Activated naive CD8-positive, alpha-beta T cell treated with anti-CD3 and anti-CD28 coated beads for 36 hours (primary cell): ENCODE measurements at regions not wholly inside any gene's neighbourhood (a gene's known extent, or its start where the extent isn't known, plus 50 kb on each side); places are given as distances from the start of the nearest gene placed in this dataset.

Source experiments
- DNase-seq: peaks from one replicate; pipeline ENCODE4 v3.0.0; 2021
- H3K27ac Mint-ChIP-seq: one replicate; pipeline ENCODE4 v1.8.0; 2022; ENCODE audit warnings: mild to moderate bottlenecking, moderate library complexity, mixed read lengths
- H3K27me3 Mint-ChIP-seq: one replicate; pipeline ENCODE4 v1.8.0; 2022; ENCODE audit warnings: mild to moderate bottlenecking, mixed read lengths
- H3K36me3 Mint-ChIP-seq: one replicate; pipeline ENCODE4 v1.8.0; 2021; ENCODE audit warnings: mild to moderate bottlenecking, mixed read lengths
- H3K4me1 Mint-ChIP-seq: one replicate; pipeline ENCODE4 v1.8.0; 2021; ENCODE audit warnings: mixed read lengths
- H3K4me3 Mint-ChIP-seq: one replicate; pipeline ENCODE4 v1.8.0; 2022; ENCODE audit warnings: mild to moderate bottlenecking, moderate library complexity, mixed read lengths
- H3K9me3 Mint-ChIP-seq: one replicate; pipeline ENCODE4 v1.8.0; 2022; ENCODE audit warnings: mixed read lengths

- DNase-seq, result no peak
- Mint-ChIP-seq H3K27me3 (no peaks in the 10 kb centered on the region), H3K36me3 (no peaks in the 10 kb centered on the region), H3K27ac (no peak overlapping the region), H3K4me3 (no peak overlapping the region), H3K9me3 (peaks cover 4% of the 10 kb centered on the region), H3K4me1 (no peaks in the 10 kb centered on the region)
Measured at GRCh38 chr4:166386491-166387360, 513.7 kb downstream of the TLL1 start.

GRCh38 chr4:166391501-166391900, 518.5 kb downstream of the TLL1 start:
- Mint-ChIP-seq H3K36me3 (no peaks in the 10 kb centered on the region), H3K27me3 (no peaks in the 10 kb centered on the region), H3K4me1 (no peaks in the 10 kb centered on the region), H3K9me3 (peaks cover 8% of the 10 kb centered on the region), H3K4me3 (no peak overlapping the region), H3K27ac (no peak overlapping the region)
- no peak for DNase-seq

- H3K27ac Mint-ChIP-seq, result no peak overlapping the region
- peaks cover 3% of the 10 kb centered on the region for H3K9me3 Mint-ChIP-seq
- no peak overlapping the region for H3K4me3 Mint-ChIP-seq
- H3K36me3 Mint-ChIP-seq, result no peaks in the 10 kb centered on the region
- no peaks in the 10 kb centered on the region for H3K4me1 Mint-ChIP-seq
- no peak for DNase-seq
- H3K27me3 Mint-ChIP-seq, result no peaks in the 10 kb centered on the region
Measured at GRCh38 chr4:166399021-166399420, 526.0 kb downstream of the TLL1 start.

GRCh38 chr4:166400270-166400894, 527.3 kb downstream of the TLL1 start:
- Mint-ChIP-seq H3K27ac (no peak overlapping the region), H3K4me3 (no peak overlapping the region), H3K27me3 (no peaks in the 10 kb centered on the region), H3K4me1 (no peaks in the 10 kb centered on the region), H3K36me3 (no peaks in the 10 kb centered on the region), H3K9me3 (no peaks in the 10 kb centered on the region)
- no peak for DNase-seq

GRCh38 chr4:166413356-166413755, 540.3 kb downstream of the TLL1 start:
- Mint-ChIP-seq H3K9me3 (peaks cover 8% of the 10 kb centered on the region), H3K36me3 (no peaks in the 10 kb centered on the region), H3K27me3 (no peaks in the 10 kb centered on the region), H3K4me1 (no peaks in the 10 kb centered on the region), H3K27ac (no peak overlapping the region), H3K4me3 (no peak overlapping the region)
- no peak for DNase-seq

GRCh38 chr4:166414431-166414830, 541.4 kb downstream of the TLL1 start:
- no peaks in the 10 kb centered on the region for H3K36me3 Mint-ChIP-seq
- no peak for DNase-seq

GRCh38 chr4:166415749-166416148, 542.7 kb downstream of the TLL1 start:
- H3K9me3 Mint-ChIP-seq, result peaks cover 8% of the 10 kb centered on the region
- H3K4me3 Mint-ChIP-seq, result no peak overlapping the region
- no peaks in the 10 kb centered on the region for H3K36me3 Mint-ChIP-seq
- no peak overlapping the region for H3K27ac Mint-ChIP-seq
- H3K4me1 Mint-ChIP-seq, result no peaks in the 10 kb centered on the region
- no peaks in the 10 kb centered on the region for H3K27me3 Mint-ChIP-seq
- DNase-seq, result no peak

More at GRCh38 chr4:166414431-166414830, 541.4 kb downstream of the TLL1 start:
- no peak overlapping the region for H3K4me3 Mint-ChIP-seq
- no peak overlapping the region for H3K27ac Mint-ChIP-seq
- H3K9me3 Mint-ChIP-seq, result peaks cover 8% of the 10 kb centered on the region
- no peaks in the 10 kb centered on the region for H3K4me1 Mint-ChIP-seq
- no peaks in the 10 kb centered on the region for H3K27me3 Mint-ChIP-seq

GRCh38 chr4:166421556-166422156, 548.6 kb downstream of the TLL1 start:
- Mint-ChIP-seq H3K27ac (no peak overlapping the region), H3K4me3 (no peak overlapping the region), H3K27me3 (no peaks in the 10 kb centered on the region), H3K36me3 (no peaks in the 10 kb centered on the region), H3K4me1 (no peaks in the 10 kb centered on the region), H3K9me3 (peaks cover 3% of the 10 kb centered on the region)
- no peak for DNase-seq

GRCh38 chr4:166422475-166422874, 549.4 kb downstream of the TLL1 start:
- Mint-ChIP-seq H3K27me3 (no peaks in the 10 kb centered on the region), H3K9me3 (no peaks in the 10 kb centered on the region), H3K4me3 (no peak overlapping the region), H3K4me1 (no peaks in the 10 kb centered on the region), H3K27ac (no peak overlapping the region), H3K36me3 (no peaks in the 10 kb centered on the region)
- no peak for DNase-seq

GRCh38 chr4:166426300-166426863, 553.3 kb downstream of the TLL1 start:
- DNase-seq, result no peak
- H3K27ac Mint-ChIP-seq, result no peak overlapping the region
- no peaks in the 10 kb centered on the region for H3K4me1 Mint-ChIP-seq
- H3K9me3 Mint-ChIP-seq, result peaks cover 3% of the 10 kb centered on the region
- H3K36me3 Mint-ChIP-seq, result no peaks in the 10 kb centered on the region
- H3K27me3 Mint-ChIP-seq, result no peaks in the 10 kb centered on the region
- no peak overlapping the region for H3K4me3 Mint-ChIP-seq

GRCh38 chr4:166432125-166432524, 559.1 kb downstream of the TLL1 start:
- no peak overlapping the region for H3K27ac Mint-ChIP-seq
- no peaks in the 10 kb centered on the region for H3K4me1 Mint-ChIP-seq
- DNase-seq, result no peak
- H3K9me3 Mint-ChIP-seq, result peaks cover 6% of the 10 kb centered on the region
- no peak overlapping the region for H3K4me3 Mint-ChIP-seq
- no peaks in the 10 kb centered on the region for H3K36me3 Mint-ChIP-seq
- no peaks in the 10 kb centered on the region for H3K27me3 Mint-ChIP-seq

GRCh38 chr4:166432842-166433241, 559.8 kb downstream of the TLL1 start:
- Mint-ChIP-seq H3K4me1 (no peaks in the 10 kb centered on the region), H3K9me3 (peaks cover 6% of the 10 kb centered on the region)

GRCh38 chr4:166435449-166435848, 562.4 kb downstream of the TLL1 start:
- Mint-ChIP-seq H3K9me3 (peaks cover 3% of the 10 kb centered on the region), H3K27ac (no peak overlapping the region), H3K27me3 (no peaks in the 10 kb centered on the region), H3K36me3 (no peaks in the 10 kb centered on the region), H3K4me3 (no peak overlapping the region), H3K4me1 (no peaks in the 10 kb centered on the region)
- DNase-seq, result no peak

More at GRCh38 chr4:166432842-166433241, 559.8 kb downstream of the TLL1 start:
- H3K27me3 Mint-ChIP-seq, result no peaks in the 10 kb centered on the region
- H3K4me3 Mint-ChIP-seq, result no peak overlapping the region
- no peaks in the 10 kb centered on the region for H3K36me3 Mint-ChIP-seq
- no peak overlapping the region for H3K27ac Mint-ChIP-seq
- DNase-seq, result no peak

GRCh38 chr4:166458756-166459155, 585.7 kb downstream of the TLL1 start:
- Mint-ChIP-seq H3K4me1 (no peaks in the 10 kb centered on the region), H3K36me3 (no peaks in the 10 kb centered on the region), H3K9me3 (peaks cover 6% of the 10 kb centered on the region), H3K4me3 (no peak overlapping the region), H3K27ac (no peak overlapping the region), H3K27me3 (no peaks in the 10 kb centered on the region)
- DNase-seq, result no peak

- no peaks in the 10 kb centered on the region for H3K4me1 Mint-ChIP-seq
- no peak overlapping the region for H3K27ac Mint-ChIP-seq
- H3K27me3 Mint-ChIP-seq, result no peaks in the 10 kb centered on the region
- peaks cover 3% of the 10 kb centered on the region for H3K9me3 Mint-ChIP-seq
- DNase-seq, result no peak
- no peak overlapping the region for H3K4me3 Mint-ChIP-seq
- no peaks in the 10 kb centered on the region for H3K36me3 Mint-ChIP-seq
Measured at GRCh38 chr4:166459621-166460020, 586.6 kb downstream of the TLL1 start.
